PC-9 (cell line): ENCODE measurements at regions not wholly inside any gene's neighbourhood (a gene's known extent, or its start where the extent isn't known, plus 50 kb on each side); places are given as distances from the start of the nearest gene placed in this dataset.

Source experiments
- BruUV-seq: library from RNA; stranded (reverse); fragments of 400-500 nt; replicated peaks from 2 replicates; lab custom pipeline; 2021; lab: Mats Ljungman, UMichigan
- CTCF ChIA-PET: fragments of 300-600 bp; sonication (Branson Sonifier 250); formaldehyde crosslinking; loops from one replicate; lab custom pipeline; 2022; ENCODE audit warnings: antibody characterized with exemption; lab: Charles Lee
- POLR2A ChIA-PET: fragments of 300-600 bp; sonication (Branson Sonifier 250); formaldehyde crosslinking; loops from one replicate; lab custom pipeline; 2022; ENCODE audit warnings: antibody characterized with exemption; ENCODE audit not compliant: unreplicated experiment; lab: Charles Lee
- DNase-seq, 2 experiments: peaks; one replicate each; pipeline versions ENCODE4 v3.0.0 to v3.0.0-alpha.2; 2015 to 2022; ENCODE audit warnings: mixed read lengths in 1 of 2
- H2AFZ ChIP-seq: fragments of 200-600 bp; sonication (generic); 2 replicates; pipeline ENCODE4 v1.8.1; 2017; ENCODE audit warnings: antibody characterized with exemption
- H3F3A ChIP-seq: fragments of 200-600 bp; sonication (generic); 2 replicates; pipeline ENCODE4 v1.8.1; 2017; ENCODE audit warnings: antibody characterized with exemption, mild to moderate bottlenecking, low read depth; ENCODE audit not compliant: insufficient read depth
- H3K27ac ChIP-seq: fragments of 200-600 bp; sonication (generic); 2 replicates; pipeline ENCODE4 v1.6.1; 2016; ENCODE audit warnings: mixed run types
- H3K27me3 ChIP-seq: fragments of 200-600 bp; sonication (generic); 2 replicates; pipeline ENCODE4 v1.6.1; 2016; ENCODE audit warnings: low read depth, mixed run types; ENCODE audit not compliant: insufficient read depth
- H3K36me3 ChIP-seq: fragments of 200-600 bp; sonication (generic); 2 replicates; pipeline ENCODE4 v1.6.1; 2016; ENCODE audit warnings: low read depth, mixed run types
- H3K4me1 ChIP-seq: fragments of 200-600 bp; sonication (generic); replicated peaks from 2 replicates; pipeline ENCODE4 v1.6.1; 2016; ENCODE audit warnings: mixed run types; ENCODE audit not compliant: insufficient read depth
- H3K4me2 ChIP-seq: fragments of 200-600 bp; sonication (generic); 2 replicates; pipeline ENCODE4 v1.6.1; 2017; ENCODE audit warnings: mixed run types
- H3K4me3 ChIP-seq: fragments of 200-600 bp; sonication (generic); 2 replicates; pipeline ENCODE4 v1.6.1; 2016; ENCODE audit warnings: mixed run types
- H3K79me2 ChIP-seq: fragments of 200-600 bp; sonication (generic); 2 replicates; pipeline ENCODE4 v1.6.1; 2017; ENCODE audit warnings: low read depth, mixed run types
- H3K9me2 ChIP-seq: fragments of 200-600 bp; sonication (generic); 2 replicates; pipeline ENCODE4 v1.8.1; 2017; ENCODE audit warnings: mild to moderate bottlenecking; ENCODE audit not compliant: insufficient read depth
- H3K9me3 ChIP-seq: fragments of 200-600 bp; sonication (generic); 2 replicates; pipeline ENCODE4 v1.8.1; 2016; ENCODE audit warnings: low read depth; ENCODE audit not compliant: insufficient read depth
- H4K20me1 ChIP-seq: fragments of 200-600 bp; sonication (generic); 2 replicates; pipeline ENCODE4 v1.8.1; 2017; ENCODE audit not compliant: insufficient read depth
- CTCF ChIP-seq: fragments of 200-600 bp; sonication (generic); conservative IDR thresholded peaks from 2 replicates; pipeline ENCODE4 v1.6.1; 2017; ENCODE audit warnings: mixed run types, antibody characterized with exemption, mild to moderate bottlenecking, moderate library complexity
- EZH2 ChIP-seq: fragments of 200-600 bp; sonication (generic); IDR thresholded peaks from 2 replicates; pipeline ENCODE4 v1.8.0; 2017; ENCODE audit warnings: antibody characterized with exemption, low read depth
- intact Hi-C: fragments of 100-400 bp; cut with micrococcal nuclease; formaldehyde crosslinking; loops from one replicate; pipeline ENCODE4 v1.10.0; 2022; ENCODE audit not compliant: unreplicated experiment

- Histone ChIP-seq H3F3A (peaks cover 11% of the 10 kb centered on the region), H3K4me2 (peak overlapping the region; percentile 52), H2AFZ (peak overlapping the region; percentile 40; the same call in 1 of the 2 replicates), H3K4me3 (no peak overlapping the region), H3K36me3 (no peaks in the 10 kb centered on the region), H3K79me2 (no peaks in the 10 kb centered on the region), H3K27ac (0 out of 2 replicates have a peak overlapping the region, but pooled peaks have one; percentile 2), H3K27me3 (no peaks in the 10 kb centered on the region), H3K9me3 (no peaks in the 10 kb centered on the region), H4K20me1 (no peaks in the 10 kb centered on the region), H3K9me2 (no peaks in the 10 kb centered on the region), H3K4me1 (peaks cover 49% of the 10 kb centered on the region)
- CTCF ChIA-PET: interaction anchor here (0.6 kb wide), 1 partner anchor 49 kb away, joined by 4 read pairs; no protein-coding TSS in a partner anchor
- intact Hi-C loops: no loop called here
- POLR2A ChIA-PET: no interaction called here
- TF ChIP-seq CTCF: no peak
- no peak for TF ChIP-seq EZH2
- no TSS peak for BruUV-seq
- DNase-seq: peak in 1 of 2 experiments; percentile 62
These were observed 148.9 kb upstream of the VANGL1 start for GRCh38 chr1:115492880-115493279.

- TF ChIP-seq EZH2 (no peak), CTCF (no peak)
These were observed 149.7 kb upstream of the VANGL1 start for GRCh38 chr1:115492019-115492595.

GRCh38 chr1:115491298-115492018 lies 150.3 kb upstream of the VANGL1 start:
- CTCF ChIA-PET: no interaction called here
- Histone ChIP-seq H3K4me1 (peaks cover 35% of the 10 kb centered on the region), H3F3A (peaks cover under 1% of the 10 kb centered on the region; the same call in 1 of the 2 replicates), H3K9me3 (no peaks in the 10 kb centered on the region), H3K27me3 (no peaks in the 10 kb centered on the region), H4K20me1 (no peaks in the 10 kb centered on the region), H3K4me3 (no peak overlapping the region), H3K9me2 (0 out of 2 replicates have a peak, but pooled peaks cover 3% of the 10 kb centered on the region), H3K27ac (no peak overlapping the region), H3K4me2 (no peak overlapping the region), H3K79me2 (no peaks in the 10 kb centered on the region), H2AFZ (no peak overlapping the region), H3K36me3 (no peaks in the 10 kb centered on the region)
- intact Hi-C loops: no loop called here
- POLR2A ChIA-PET: interaction anchor here (0.6 kb wide), 1 partner anchor 198 kb away, joined by 3 read pairs; no protein-coding TSS in a partner anchor
- no TSS peak for BruUV-seq
- TF ChIP-seq EZH2: no peak
- no peak for TF ChIP-seq CTCF
- DNase-seq: no peak

More at GRCh38 chr1:115492019-115492595, 149.7 kb upstream of the VANGL1 start:
- ChIA-PET POLR2A (no interaction called here), CTCF (interaction anchor here (0.6 kb wide), 1 partner anchor 49 kb away, joined by 4 read pairs; no protein-coding TSS in a partner anchor)
- H3K4me1 ChIP-seq: peaks cover 42% of the 10 kb centered on the region
- no peak overlapping the region for H3K27ac ChIP-seq
- no peak overlapping the region for H3K4me3 ChIP-seq
- peak overlapping the region; percentile 40; the same call in 1 of the 2 replicates for H2AFZ ChIP-seq
- H3K79me2 ChIP-seq: no peaks in the 10 kb centered on the region
- peak overlapping the region; percentile 52; the same call in 1 of the 2 replicates for H3K4me2 ChIP-seq
- no peaks in the 10 kb centered on the region for H3K9me3 ChIP-seq
- H3K9me2 ChIP-seq: 0 out of 2 replicates have a peak, but pooled peaks cover 2% of the 10 kb centered on the region
- intact Hi-C loops: no loop called here
- no TSS peak for BruUV-seq
- H3K27me3 ChIP-seq: no peaks in the 10 kb centered on the region
- peaks cover 4% of the 10 kb centered on the region for H3F3A ChIP-seq
- H3K36me3 ChIP-seq: no peaks in the 10 kb centered on the region
- DNase-seq: no peak
- H4K20me1 ChIP-seq: no peaks in the 10 kb centered on the region
